ENCODE measurements at regions not wholly inside any gene's neighbourhood (a gene's known extent, or its start where the extent isn't known, plus 50 kb on each side); places are given as distances from the start of the nearest gene placed in this dataset.

DNA sequence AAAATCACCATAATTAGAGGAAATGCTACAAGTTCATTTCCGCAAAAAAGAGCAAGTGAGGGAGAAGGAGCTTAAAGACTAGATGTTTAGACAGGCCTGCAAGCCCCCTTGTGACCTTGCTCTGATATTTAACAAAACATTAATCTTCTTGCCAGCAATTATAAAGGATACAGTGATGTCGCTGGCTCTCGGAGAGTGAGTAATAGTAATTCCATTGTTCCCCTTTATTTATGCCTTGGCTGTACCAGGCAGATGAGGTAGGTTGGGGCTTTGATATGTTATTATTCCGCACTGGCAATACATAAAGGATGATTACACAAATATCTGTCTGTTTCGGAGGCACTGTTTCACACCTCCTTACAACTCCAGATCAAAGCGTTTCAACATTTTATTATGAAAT is 204.8 kb upstream of the SALL1 start:
- no peak for DNase-seq

DNA sequence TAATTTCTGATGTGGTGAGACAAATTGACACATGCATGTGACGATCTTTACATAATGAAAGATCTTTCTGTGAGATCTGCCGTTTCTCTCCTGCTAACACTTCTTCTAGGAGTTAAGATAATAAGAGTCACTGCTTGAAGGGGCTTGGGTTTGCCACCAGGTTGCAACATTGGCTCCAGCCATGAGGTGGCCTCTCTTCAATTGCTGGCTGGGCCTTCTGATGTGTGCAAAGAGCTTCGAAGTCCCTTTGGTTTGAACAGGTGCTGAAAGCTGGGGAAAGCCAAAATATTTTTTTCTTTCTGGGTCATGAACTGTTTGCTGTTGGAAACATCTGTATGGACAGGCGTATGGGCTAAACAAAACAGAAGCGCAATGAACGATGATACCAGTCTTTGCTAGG is 204.1 kb upstream of the SALL1 start:
- no peak for DNase-seq

DNA sequence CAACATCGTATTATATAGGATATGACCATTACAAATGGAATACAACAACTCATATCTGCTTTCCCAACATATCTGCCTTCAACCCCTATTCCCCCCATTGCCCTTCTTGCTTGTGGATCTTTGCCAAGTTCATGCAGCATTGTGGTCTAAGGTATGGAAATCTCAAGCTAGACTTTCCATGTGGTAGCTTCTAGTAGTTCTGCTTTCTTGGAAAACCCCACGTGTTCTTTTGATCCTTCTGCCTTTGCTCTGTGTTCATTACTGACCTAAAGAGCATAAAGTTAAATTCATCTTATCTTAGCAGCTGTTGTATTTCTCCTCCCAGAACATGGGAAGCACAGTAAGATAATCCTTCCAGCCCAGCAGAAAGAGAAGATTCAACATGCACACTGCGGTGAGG is 202.0 kb upstream of the SALL1 start:
- no peak for DNase-seq

DNA sequence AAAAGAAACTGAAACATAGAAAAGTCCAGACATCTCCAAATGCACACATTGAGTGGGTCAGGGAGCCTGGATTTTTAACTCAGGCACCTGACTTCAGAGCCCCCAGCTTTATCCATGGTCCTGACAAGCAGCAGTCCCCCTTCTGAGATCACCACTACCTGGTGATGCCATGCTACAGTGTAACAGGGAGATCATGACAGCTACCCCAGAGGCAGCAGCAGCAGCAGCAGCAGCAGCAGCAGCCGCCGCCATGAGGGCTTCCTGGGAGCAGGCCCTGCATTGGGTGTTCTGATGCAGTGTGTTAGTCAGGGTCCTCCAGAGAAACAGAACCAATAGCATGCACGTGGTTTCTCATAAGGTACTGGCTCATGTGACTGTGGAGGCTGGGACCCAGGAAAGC is 198.6 kb upstream of the SALL1 start:
- DNase-seq, result no peak

DNA sequence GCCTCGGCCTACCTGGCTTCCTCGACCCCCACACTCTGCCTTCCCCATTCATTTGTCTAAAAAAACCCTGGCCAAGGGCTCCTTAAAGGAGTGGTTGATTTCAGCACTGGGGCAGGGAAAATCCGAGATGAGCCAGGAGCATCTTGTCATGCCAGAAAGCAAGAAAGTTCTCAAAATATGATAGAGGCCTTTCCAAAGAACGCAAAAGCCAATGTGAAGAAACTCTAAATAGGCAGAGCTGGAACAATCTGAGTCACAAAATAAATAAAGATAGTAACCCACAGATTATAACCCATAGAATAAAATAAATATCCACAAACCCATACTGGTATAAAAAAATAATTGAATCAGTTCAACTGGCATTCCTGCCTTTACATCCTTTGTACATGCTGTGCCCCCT is 192.3 kb upstream of the SALL1 start:
- no peak for DNase-seq

DNA sequence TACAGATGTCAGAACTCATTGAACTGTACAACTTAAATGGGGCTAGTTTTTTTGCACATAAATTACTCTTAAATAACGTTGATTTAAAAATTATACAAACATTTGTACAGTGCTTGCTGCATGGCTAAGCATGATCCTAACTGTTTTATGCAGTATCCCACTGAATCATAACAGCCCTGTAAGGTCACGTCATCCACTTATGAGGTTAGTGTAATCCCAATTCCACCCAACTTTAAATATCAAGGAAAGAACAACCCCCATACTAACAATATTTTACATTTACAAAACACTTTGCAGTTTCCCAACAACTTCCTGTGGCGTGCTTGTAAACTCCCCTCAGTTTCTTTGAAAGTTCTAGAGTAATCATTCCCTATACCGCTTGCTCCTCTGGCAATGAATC is 190.1 kb upstream of the SALL1 start:
- DNase-seq, result no peak

DNA sequence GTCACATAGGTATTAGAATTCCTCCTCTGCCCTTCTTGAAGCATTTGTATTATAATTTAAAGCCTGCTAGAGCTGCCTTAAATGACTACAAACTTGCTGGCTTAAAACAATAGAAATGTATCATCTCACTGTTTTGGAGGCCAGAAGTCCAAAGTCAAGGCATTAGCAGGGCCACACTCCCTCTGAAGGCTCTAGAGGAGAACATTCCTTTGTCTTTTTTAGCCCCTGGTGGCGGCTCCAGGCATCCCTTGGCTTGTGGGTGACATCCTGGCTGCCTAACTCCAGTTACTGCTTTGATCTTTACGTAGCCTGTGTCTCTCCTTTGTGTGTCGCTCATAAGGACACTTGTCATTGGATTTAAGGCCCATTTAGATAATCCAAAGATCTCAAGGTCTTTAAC is 186.6 kb upstream of the SALL1 start:
- DNase-seq, result no peak

DNA sequence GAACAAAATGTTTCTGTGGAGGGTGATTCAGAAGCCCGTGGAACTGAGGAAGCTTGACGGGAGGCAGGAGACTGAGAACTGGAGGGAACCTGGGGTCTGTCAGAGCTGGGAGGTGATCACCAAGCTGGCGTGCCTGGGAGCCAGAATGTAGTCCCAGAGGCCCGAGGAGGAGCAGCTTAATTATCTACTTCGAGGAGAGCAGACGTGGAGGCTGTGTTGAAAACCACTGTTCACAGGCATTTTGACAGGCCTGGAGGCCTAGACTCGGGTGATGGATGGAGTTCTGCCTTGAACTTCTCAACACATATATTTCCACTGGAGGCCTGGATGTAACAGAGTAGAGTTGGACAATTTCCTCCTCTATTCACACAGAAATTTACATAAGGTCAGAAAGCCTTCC is 177.7 kb upstream of the SALL1 start:
- no peak for DNase-seq

DNA sequence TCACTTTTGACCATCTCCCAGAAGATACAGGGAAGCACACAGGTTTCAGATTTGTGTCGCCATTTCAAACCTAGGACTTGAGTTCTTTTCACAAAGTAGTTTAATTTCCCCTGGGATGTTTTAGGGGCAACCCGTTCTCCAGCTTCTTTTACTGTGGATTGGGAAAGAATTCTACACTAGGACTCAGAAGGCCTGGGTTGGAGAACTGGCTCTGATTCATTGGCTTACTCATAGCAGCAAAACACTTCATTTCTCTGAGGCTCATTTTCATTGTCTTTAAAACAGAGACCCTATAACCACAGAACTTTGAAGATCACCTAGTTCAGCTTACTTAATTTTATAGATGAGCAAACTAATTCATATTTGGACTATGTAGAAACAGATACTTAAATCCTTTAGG is 175.9 kb upstream of the SALL1 start:
- DNase-seq, result no peak

DNA sequence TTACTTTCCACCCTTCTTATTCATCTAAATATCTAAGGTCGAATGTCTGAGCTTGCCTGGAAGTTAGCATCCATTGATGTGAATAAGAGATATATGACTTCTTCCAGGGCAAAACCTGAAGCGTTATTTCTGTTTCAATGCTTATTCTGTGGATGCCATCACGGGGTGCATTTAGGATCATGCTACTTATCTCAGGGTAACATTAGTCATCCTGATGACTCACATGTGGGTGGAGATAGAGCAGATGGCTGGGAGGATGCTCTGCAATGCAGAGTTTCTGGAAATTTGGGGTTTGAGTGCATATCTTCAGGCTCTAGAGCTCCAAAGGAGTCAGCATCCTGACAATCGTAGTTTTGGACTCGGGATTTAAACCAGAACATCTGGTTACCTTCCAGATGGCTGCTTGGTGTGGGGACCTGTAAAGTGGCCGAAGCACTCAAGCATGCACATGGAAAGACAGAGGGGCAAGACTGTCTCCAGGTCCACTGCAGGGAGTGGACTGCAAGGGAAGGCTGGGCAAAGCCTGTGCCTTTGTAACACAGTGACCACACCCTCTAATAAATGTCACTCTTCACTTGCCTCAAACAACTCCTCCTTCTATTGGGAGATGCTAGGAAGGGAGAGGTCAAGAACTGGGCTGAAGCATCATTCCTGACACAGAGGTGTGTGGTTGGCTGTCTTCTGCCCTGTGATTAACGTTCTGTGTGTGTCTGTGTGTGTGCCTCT is 175.2 kb upstream of the SALL1 start:
- no peak for DNase-seq

DNA sequence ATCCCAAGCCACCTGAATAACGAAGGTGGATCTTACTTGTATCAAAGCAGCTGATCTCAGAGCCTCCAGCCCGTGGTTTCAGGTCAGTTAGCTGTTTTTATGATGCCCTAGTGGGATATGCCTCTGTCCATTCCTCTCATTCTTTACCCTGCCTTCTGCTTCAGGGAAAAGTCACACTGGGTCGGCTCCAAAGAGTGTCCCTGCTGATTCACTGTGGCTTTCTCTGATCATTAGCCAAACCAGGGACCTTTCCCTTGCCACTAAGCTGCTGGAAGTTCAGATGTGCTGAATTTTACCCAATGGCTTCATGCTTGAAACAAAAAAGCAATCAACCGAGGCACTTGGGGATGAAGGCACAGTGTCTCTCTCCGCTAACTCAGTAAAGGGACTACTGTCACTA is 170.2 kb upstream of the SALL1 start:
- DNase-seq, result no peak

DNA sequence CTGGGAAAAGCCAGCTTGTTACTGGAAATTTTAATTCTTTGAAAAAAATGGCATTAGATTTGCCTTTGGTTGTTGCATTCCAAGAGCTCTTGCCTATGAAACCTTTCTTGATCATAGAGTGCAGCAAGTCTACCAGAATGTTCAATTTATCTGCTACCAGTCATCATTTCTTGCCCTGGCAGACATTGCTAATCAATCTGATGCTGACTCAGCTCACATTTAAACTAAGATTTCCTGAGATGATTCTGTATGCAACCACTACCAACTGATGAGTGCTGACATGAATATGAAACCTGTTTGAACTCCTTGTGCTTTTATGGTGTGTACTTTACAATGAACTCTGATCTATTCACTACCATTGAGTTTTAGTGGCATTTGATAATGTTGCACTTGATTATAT is 166.5 kb upstream of the SALL1 start:
- DNase-seq, result no peak

DNA sequence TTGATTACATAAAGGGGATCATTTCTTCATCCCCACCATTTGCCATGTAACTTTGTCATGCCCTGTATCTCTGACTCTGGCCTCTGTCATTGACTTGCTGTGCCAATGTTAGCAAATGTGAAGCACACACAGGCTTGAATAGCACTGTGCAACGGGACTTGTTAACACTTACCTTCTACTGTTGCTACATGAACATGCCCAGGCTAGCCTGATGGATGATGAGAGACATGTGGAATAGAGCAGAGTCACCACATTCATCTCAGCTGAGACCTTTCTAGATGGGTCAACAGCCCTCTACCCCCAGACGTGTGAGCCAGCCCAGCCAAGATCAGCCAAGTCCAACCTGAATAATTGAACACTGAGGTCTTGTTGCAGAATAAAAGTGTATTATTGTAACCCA is 162.1 kb upstream of the SALL1 start:
- no peak for DNase-seq

DNA sequence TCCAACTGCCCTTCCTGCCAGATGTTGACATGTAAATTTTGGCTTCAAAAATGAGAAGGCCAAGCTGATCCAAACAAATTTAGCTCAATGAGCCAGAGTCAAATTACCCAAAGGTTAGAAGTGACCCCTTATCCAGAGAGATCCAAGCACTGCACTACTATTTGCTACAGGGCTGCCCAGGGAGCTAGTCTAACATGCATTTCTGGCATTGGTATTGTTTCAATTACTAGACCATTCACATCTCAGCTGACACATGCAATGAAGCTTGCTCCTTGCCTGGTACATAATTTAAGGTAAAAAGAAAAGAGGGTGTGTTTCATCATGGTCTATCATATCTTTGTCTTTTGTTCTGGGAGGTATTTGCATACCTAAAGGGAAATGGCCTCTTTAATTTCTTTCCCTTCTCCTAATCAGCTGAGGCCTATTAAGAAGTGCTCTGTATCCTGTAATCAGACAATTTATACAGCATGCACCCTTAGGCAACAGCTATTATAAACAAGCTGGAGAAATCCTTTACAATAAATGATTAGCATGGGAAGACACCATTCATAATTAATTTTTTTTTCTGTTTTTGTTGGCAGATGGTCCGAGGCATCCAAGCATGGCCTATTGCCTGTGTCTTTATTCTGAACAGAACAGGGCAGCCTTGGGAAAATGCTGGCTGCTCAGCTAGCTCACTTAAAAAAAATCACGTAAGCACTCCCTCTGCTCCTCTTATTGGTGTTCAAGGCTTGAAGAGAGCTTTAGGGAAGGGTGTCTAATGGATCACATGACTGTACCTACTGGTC is 161.5 kb upstream of the SALL1 start:
- DNase-seq, result no peak

DNA sequence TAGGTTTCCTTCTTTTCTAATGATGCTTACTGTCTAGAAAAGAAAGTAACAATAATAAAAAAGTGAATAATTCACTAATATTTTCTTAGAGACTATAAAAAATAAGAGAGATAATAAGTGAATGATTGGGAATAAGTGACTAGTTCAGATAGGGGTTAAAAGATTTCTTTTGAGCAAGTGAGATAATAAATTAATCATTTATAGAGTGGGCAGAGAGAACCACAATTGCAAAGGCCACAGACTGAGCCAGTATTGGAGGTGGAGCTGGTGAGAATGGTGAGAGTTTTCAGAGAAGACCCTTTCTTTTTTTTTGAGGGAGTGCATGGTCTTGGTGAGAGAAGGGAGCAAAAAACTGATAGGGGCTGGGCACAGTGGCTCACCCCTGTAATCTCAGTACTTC is 159.1 kb upstream of the SALL1 start:
- no peak for DNase-seq

DNA sequence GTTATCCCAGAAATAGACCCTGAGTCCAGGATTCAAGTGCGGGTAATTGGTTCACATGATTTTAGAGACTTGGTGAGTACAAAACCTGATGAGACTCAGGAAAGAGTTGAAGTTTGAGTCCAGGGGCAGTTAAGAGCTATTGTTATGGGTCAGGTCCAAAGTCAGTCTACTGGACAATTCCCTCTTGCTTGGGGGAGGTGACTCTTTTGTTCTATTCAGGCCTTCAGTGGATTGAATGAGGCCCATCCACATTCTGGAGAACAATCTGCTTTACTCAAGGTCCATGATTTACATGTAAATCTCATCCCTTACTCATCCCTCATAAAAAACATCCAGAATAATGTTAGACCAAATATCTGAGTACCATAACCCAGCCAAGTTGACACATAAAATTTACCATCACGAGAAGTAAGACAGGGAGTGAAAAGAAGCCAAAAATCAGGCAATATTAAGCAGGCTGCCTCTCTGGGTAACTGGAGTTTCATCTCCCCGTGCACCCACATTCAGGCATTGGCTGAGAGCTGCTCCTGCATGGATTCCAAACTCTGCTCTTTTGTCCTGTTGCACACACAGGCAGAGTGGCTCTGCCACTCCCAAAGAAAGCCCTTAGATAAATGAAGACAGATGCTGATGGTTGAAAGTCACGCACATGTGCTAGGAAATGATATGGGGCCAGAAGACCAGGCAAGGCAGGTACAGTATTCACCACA is 156.0 kb upstream of the SALL1 start:
- DNase-seq, result no peak

DNA sequence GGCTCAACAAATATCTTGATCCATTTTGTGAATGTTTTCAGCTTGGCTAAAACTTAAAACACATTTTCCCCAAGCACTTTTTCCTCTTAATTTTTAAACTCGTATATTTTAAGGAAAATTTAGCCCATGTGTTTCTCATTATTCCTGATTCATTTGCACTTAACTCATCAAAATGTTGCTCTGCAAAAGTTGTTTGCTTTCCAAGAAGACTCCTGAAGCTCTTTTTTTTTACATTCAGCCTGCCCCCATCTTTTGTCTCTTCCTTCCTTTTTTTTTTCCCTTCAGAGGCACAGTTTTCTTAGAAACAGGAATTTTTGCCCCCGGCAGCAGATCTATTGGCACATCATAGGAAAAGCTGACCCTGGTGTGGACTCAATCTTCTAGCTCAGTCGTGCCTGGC is 155.0 kb upstream of the SALL1 start:
- DNase-seq, result no peak

DNA sequence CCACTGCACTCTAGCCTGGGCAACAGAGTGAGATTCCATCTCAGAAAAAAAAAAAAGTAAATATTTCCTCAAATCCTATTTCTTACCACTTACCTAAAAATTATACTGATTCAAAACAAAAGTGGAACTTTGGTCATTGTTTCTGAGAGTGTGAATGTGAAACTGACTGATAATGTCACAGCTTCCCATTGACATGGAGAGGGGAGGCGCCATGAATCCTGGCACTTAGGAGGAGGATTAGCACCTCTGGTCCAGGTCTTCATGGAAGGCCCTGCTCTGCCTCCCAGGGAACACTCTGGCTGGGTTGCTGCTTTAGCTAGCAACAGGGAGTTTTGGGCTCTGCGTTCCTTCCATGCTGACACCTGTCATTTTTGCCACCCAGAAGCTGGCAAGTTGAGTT is 154.3 kb upstream of the SALL1 start:
- DNase-seq, result no peak

DNA sequence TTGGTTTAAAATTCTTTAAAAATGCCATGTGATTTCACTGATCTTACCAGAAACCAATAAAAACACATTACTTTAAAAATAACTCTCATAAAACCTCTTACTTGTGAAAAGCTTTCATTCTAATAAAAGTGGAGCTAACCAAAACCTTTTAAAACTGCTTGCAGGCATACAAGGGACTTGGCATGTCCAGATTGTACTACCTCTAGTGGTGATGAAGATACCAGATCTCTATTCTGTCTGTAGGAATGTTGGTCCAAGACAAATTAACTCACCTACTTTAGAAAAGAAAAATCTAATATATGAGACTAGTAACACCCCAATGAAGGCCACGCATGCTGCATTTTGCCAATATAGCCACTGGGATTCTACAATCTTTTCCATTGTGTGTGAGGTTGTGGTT is 151.0 kb upstream of the SALL1 start:
- DNase-seq, result no peak

DNA sequence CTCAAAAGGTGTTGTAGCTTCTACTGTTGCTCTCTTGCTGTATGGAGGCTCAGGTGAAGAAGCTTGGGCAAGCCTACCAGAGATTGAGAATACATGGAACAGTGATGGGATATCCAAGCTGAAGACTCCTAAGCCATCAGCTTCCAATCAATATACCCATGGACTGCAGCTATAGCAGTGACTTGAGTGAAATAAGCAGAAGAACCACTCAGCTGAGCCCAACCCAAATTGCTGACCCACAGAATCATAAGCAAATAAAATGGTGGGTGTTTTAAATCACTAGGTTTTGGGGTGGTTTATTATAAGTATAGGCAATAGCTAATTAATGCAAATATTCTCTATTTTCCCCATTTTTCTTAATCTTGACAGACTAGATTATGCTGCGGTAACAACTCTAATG is 147.7 kb upstream of the SALL1 start:
- no peak for DNase-seq

DNA sequence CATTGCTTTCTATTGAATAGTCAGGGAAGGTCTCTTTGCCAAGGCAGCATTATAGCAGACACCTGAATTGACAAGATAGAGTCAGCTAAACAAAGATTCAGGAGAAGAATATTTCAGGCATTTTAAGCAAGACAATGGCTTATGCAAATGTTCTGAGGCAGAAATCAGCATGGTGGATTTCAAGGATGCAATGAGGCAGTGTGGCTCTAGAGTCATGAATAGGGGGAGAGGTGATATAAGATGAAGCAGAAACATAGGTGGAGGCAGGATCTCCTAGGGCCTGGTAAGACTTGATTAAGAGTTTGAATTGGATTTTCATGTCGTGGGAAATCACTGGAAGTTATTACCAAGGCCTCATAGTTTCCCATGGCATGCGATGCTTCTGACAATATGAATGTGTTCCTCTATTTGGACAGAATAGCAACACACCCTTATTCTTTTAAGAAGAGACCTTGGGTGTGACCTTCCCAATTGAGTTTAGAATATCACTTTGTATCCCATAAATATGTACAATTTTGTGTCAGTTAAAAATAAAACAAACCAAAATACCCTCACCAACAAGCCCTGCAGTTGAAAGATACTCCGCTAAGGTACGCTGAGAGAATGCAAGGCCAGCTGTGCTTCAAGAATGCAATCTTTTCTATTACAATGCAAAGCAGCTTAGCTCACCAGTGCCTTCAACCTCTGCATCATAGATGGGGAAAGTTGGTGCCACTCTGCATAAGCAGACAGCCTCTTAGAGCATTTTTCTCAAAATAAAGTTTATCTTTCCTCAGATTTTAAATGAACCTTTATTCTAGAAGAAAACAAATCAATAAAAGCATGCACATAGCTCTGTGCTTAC is 139.6 kb upstream of the SALL1 start:
- DNase-seq, result no peak

DNA sequence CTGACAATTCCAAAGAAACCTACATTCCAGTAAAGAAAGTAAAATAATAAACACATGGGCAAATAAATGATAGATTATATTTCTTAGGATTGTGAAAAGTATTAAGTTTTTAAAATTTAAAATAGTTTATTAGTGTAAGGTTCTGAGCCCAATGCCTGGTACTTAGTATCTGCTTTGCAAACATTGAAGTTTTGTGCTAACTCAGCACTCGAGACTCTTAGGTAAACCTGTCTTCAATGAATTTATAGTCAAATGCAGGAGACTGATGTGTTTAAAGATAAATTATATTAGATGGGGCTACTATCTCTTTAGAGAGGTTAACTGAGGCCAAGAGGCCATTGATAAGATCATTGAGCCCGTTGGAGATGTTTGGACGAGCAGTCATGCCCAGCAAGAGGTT is 138.3 kb upstream of the SALL1 start:
- no peak for DNase-seq

DNA sequence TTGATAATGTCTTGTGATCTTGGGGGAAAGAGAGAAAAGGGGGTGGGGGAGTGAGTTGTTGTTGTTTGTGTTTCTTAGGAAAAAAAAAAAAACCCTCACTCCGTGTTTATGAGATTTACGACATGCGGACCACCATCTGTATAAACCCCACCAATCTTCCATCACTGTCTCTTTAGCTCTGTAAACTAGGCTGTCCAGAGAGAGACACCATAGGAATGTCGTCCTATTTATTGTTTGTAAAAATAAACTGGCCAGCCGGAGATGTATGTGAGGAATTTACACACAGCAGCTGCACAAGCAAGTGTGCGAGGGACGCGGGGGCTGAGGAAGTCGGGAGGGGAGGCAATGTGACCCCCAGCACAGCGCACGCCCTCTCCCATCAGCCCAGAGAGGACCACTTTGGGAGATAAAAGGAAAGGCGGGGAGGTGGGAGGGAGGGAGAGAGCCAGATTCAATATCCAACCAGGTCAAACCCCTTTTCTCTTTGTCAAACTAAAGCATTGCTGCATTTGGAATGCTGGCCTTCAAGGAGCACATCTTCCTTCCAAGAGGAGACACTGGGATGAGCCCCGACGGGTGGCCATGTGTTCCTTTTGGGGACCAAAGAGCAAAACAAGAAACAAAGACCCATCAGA is 136.2 kb upstream of the SALL1 start:
- no peak for DNase-seq

All from AML-193 (cell line).